Prostate gland (tissue), 2 donors: ENCODE measurements at regions not wholly inside any gene's neighbourhood (a gene's known extent, or its start where the extent isn't known, plus 50 kb on each side); places are given as distances from the start of the nearest gene placed in this dataset.

Experiments used
- POLR2A ChIP-seq: fragments of 450-650 bp; IDR thresholded peaks from one replicate; pipeline ENCODE4 v1.6.1; 2016; ENCODE audit warnings: antibody characterized with exemption, mild to moderate bottlenecking
- POLR2AphosphoS5 ChIP-seq: sonication (generic); formaldehyde crosslinking; IDR thresholded peaks from one replicate; pipeline ENCODE4 v1.6.1; 2017; ENCODE audit warnings: antibody characterized with exemption
- TF ChIP-seq, protein P1 (sequence below), 4 experiments: fragments of 200-600 bp in 2 of 4; fragments of 450-650 bp in 2 of 4; sonication (generic) in 2 of 4; IDR thresholded peaks; 1 replicate in 3 of 4; 2 replicates in 1 of 4; pipeline ENCODE4 v1.5.1; 2016 to 2019; ENCODE audit warnings: antibody characterized with exemption in 4 of 4, mild to moderate bottlenecking in 2 of 4, moderate library complexity in 2 of 4

DNA sequence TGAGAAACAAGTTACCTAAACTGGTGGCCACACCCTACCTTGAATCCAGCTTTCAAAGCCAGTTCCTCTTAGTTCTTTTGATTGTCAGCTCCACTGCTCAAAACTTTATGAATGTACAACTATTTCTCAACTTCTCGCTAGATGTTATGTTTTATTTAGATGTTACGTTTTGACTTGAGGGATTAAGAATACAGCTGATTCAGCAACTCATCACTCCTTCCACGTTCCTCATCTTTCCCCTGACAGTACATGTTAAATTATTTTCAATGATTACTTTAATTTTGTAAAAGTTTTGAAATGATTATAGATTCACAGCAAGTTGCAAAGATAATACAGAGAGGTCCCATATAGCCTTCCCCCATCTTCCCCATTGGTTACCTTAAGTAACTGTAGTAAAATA lies 553.4 kb downstream of the GALR1 start:
- TF ChIP-seq, protein P1, sequence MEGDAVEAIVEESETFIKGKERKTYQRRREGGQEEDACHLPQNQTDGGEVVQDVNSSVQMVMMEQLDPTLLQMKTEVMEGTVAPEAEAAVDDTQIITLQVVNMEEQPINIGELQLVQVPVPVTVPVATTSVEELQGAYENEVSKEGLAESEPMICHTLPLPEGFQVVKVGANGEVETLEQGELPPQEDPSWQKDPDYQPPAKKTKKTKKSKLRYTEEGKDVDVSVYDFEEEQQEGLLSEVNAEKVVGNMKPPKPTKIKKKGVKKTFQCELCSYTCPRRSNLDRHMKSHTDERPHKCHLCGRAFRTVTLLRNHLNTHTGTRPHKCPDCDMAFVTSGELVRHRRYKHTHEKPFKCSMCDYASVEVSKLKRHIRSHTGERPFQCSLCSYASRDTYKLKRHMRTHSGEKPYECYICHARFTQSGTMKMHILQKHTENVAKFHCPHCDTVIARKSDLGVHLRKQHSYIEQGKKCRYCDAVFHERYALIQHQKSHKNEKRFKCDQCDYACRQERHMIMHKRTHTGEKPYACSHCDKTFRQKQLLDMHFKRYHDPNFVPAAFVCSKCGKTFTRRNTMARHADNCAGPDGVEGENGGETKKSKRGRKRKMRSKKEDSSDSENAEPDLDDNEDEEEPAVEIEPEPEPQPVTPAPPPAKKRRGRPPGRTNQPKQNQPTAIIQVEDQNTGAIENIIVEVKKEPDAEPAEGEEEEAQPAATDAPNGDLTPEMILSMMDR (IDR thresholded peaks at IDR 0.05) = no peak
- TF ChIP-seq POLR2AphosphoS5 = no peak
- TF ChIP-seq POLR2A = no peak
